ENCODE measurements at regions not wholly inside any gene's neighbourhood (a gene's known extent, or its start where the extent isn't known, plus 50 kb on each side); places are given as distances from the start of the nearest gene placed in this dataset.

DNA sequence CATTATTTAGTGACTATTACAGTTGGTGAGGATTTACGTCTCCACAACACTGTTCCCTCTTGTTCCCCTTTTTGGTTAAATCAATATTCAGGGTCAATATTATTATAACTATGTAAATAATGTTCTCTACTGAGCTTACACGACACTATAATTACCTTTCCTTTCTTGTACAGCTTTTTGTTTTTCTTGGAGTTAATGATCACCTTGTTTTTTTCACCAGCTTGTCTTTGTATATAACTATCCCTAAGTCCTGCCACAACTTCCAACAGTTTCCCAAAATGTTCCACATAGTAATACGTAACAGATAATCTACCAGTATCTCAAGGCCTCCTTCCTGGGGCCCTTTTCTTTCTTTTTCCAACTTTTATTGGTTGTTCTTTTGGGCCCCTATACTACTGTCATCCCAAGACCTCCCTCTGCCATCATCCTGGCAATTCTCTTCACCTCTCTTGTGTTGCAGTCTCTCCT, 142.0 kb upstream of the SOX4 start:
- no peak for DNase-seq
- Mint-ChIP-seq H3K36me3 (ENCODE audit: low read depth) (no peaks in the 10 kb centered on the region), H3K4me1 (ENCODE audit: low read depth) (no peaks in the 10 kb centered on the region), H3K27me3 (peaks cover 4% of the 10 kb centered on the region), H3K27ac (no peak overlapping the region), H3K9me3 (no peaks in the 10 kb centered on the region), H3K4me3 (no peak overlapping the region)
- ChIA-PET POLR2A (no interaction called here), CTCF (no interaction called here)
- intact Hi-C loops (cut with DNase I, micrococcal nuclease) = no loop called here
- Histone ChIP-seq H3K4me3 (ENCODE audit: low read length) (no peak overlapping the region), H3K27ac (ENCODE audit: low read depth in 1 of 2, low read length in 2 of 2) (no peak overlapping the region), H3K9me3 (ENCODE audit: control insufficient read depth in 1 of 2, insufficient read depth in 1 of 2, low read length in 2 of 2) (no peaks in the 10 kb centered on the region), H3K36me3 (ENCODE audit: insufficient read depth, low read length) (no peaks in the 10 kb centered on the region), H3K4me1 (ENCODE audit: insufficient read depth, low read length) (no peaks in the 10 kb centered on the region), H3K27me3 (ENCODE audit: control insufficient read depth in 1 of 2, insufficient read depth in 2 of 2, low read length in 2 of 2) (no peaks in the 10 kb centered on the region)
- TF ChIP-seq, protein P1, sequence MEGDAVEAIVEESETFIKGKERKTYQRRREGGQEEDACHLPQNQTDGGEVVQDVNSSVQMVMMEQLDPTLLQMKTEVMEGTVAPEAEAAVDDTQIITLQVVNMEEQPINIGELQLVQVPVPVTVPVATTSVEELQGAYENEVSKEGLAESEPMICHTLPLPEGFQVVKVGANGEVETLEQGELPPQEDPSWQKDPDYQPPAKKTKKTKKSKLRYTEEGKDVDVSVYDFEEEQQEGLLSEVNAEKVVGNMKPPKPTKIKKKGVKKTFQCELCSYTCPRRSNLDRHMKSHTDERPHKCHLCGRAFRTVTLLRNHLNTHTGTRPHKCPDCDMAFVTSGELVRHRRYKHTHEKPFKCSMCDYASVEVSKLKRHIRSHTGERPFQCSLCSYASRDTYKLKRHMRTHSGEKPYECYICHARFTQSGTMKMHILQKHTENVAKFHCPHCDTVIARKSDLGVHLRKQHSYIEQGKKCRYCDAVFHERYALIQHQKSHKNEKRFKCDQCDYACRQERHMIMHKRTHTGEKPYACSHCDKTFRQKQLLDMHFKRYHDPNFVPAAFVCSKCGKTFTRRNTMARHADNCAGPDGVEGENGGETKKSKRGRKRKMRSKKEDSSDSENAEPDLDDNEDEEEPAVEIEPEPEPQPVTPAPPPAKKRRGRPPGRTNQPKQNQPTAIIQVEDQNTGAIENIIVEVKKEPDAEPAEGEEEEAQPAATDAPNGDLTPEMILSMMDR (IDR thresholded peaks at IDR 0.05) = no peak
- ATAC-seq (ENCODE audit: poor library complexity) = no peak

DNA sequence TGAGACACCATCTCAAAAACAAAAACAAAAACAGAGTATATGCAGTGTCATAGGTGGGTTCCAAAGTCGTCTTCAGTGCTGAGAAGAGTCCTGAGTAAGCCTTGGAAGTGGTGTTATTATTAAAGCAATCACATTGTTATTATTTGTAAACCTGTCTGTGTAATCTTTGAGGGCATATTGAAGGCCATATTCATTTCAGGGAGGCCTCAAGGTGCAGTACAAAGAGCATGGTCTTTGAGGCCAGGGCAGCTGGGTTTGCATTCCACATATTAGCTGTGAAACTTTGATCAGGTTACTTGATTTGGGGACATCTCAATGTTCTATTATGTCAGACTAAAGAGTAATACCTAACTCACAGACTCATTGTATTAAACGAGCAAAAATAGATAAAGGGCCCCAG, 139.3 kb upstream of the SOX4 start:
- Histone ChIP-seq H3K4me3 (ENCODE audit: low read length) (no peak overlapping the region), H3K27me3 (ENCODE audit: control insufficient read depth in 1 of 2, insufficient read depth in 2 of 2, low read length in 2 of 2) (no peaks in the 10 kb centered on the region), H3K9me3 (ENCODE audit: control insufficient read depth in 1 of 2, insufficient read depth in 1 of 2, low read length in 2 of 2) (no peaks in the 10 kb centered on the region), H3K27ac (ENCODE audit: low read depth in 1 of 2, low read length in 2 of 2) (no peak overlapping the region), H3K36me3 (ENCODE audit: insufficient read depth, low read length) (no peaks in the 10 kb centered on the region), H3K4me1 (ENCODE audit: insufficient read depth, low read length) (no peaks in the 10 kb centered on the region)
- H3K4me1 Mint-ChIP-seq (ENCODE audit: low read depth) = no peaks in the 10 kb centered on the region
- H3K27me3 Mint-ChIP-seq = peaks cover 4% of the 10 kb centered on the region
- TF ChIP-seq, protein P1 (IDR thresholded peaks at IDR 0.05) = no peak
- H3K9me3 Mint-ChIP-seq = no peaks in the 10 kb centered on the region
- no peaks in the 10 kb centered on the region for H3K36me3 Mint-ChIP-seq (ENCODE audit: low read depth)
- H3K27ac Mint-ChIP-seq = no peak overlapping the region
- ATAC-seq (ENCODE audit: poor library complexity) (no peak), DNase-seq (no peak)
- intact Hi-C loops (cut with DNase I, micrococcal nuclease) = no loop called here
- ChIA-PET CTCF (no interaction called here), POLR2A (no interaction called here)
- no peak overlapping the region for H3K4me3 Mint-ChIP-seq

DNA sequence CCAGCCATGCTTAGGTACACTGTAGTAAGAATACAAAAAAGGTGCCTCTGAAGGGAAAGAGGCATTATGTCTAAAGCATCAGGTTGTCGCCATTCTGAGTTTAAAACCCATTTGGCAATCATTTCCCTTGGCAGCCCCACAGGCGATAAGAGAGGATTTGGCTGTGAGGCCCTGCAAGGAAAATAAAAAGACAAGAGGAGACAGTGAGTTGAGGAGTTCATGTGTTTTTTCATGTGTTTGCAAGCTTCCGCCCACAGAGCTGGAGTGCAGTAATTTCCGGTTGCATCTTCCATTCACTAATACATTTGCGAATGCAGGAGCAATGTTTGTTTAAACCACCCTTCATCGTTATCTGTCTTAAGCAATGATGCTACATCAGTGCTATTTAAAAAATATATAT, 138.5 kb upstream of the SOX4 start:
- Mint-ChIP-seq H3K4me1 (ENCODE audit: low read depth) (no peaks in the 10 kb centered on the region), H3K27ac (no peak overlapping the region), H3K4me3 (no peak overlapping the region), H3K9me3 (no peaks in the 10 kb centered on the region), H3K36me3 (ENCODE audit: low read depth) (no peaks in the 10 kb centered on the region), H3K27me3 (peaks cover 4% of the 10 kb centered on the region)
- intact Hi-C loops (cut with DNase I, micrococcal nuclease) = no loop called here
- Histone ChIP-seq H3K36me3 (ENCODE audit: insufficient read depth, low read length) (no peaks in the 10 kb centered on the region), H3K9me3 (ENCODE audit: control insufficient read depth in 1 of 2, insufficient read depth in 1 of 2, low read length in 2 of 2) (no peaks in the 10 kb centered on the region), H3K27me3 (ENCODE audit: control insufficient read depth in 1 of 2, insufficient read depth in 2 of 2, low read length in 2 of 2) (no peaks in the 10 kb centered on the region), H3K4me1 (ENCODE audit: insufficient read depth, low read length) (no peaks in the 10 kb centered on the region), H3K27ac (ENCODE audit: low read depth in 1 of 2, low read length in 2 of 2) (no peak overlapping the region), H3K4me3 (ENCODE audit: low read length) (no peak overlapping the region)
- DNase-seq = no peak
- ChIA-PET CTCF (no interaction called here), POLR2A (no interaction called here)
- TF ChIP-seq, protein P1 (IDR thresholded peaks at IDR 0.05) = no peak
- ATAC-seq (ENCODE audit: poor library complexity) = no peak

Data from CD4-positive, alpha-beta T cell (primary cell).